ENCODE measurements at regions not wholly inside any gene's neighbourhood (a gene's known extent, or its start where the extent isn't known, plus 50 kb on each side); places are given as distances from the start of the nearest gene placed in this dataset.

DNA sequence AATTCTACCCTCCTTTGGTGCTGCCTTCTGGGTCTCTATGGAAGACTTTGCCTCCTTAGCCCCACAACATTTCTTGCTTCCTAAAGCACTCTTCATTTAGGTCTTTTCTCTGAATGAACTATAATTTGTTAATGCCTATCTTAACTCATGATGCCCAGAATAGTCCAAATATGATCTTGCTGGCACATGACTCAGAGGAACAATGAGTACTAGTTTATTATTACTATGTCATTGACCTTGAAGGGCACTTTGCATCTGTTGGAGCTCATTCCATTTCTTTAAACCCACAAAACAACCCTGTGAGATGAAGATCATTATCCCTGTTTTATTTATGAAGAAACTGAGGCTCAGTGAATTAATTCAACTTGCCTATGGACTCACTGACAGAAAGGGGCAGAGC, 320.2 kb upstream of the PLET1 start:
- H3K4me3 ChIP-seq (ENCODE audit: low read depth in 1 of 3, low read length in 3 of 3), result no peak overlapping the region
- no peaks in the 10 kb centered on the region for H3K27me3 ChIP-seq (ENCODE audit: control insufficient read depth in 4 of 4, insufficient read depth in 4 of 4, low read length in 3 of 4)

DNA sequence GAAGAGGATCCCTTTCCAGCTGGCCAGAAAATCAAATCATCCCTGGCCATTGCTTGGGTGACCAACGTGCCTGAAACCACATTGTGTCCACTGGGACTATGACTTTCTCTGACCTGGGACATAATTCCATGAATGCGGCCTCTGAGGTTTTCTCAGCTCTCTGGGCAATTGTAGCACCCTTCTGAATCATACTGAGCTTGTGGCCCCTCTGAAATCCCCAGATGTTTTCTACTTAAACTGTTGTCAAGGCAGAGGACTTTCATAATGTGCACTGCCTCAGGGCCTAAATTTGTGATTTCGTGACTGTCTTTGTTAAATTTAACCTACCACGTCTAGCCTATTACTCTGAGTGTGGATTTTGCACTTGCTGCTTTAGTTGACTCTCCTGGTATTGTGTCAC, 321.1 kb upstream of the PLET1 start:
- no peaks in the 10 kb centered on the region for H3K9me3 ChIP-seq (ENCODE audit: control insufficient read depth in 4 of 4, low read length in 3 of 4)
- no peaks in the 10 kb centered on the region for H3K4me1 ChIP-seq (ENCODE audit: control insufficient read depth in 4 of 4, insufficient read depth in 4 of 4, low read length in 3 of 4)
- no peak for TF ChIP-seq HNF4G (IDR thresholded peaks at IDR 0.05)
- TF ChIP-seq GABPA (IDR thresholded peaks at IDR 0.05 in 1 of 2, conservative IDR thresholded peaks at IDR 0.05 in 1 of 2), result no peak
- TF ChIP-seq, protein P1, sequence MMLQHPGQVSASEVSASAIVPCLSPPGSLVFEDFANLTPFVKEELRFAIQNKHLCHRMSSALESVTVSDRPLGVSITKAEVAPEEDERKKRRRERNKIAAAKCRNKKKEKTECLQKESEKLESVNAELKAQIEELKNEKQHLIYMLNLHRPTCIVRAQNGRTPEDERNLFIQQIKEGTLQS (IDR thresholded peaks at IDR 0.05), result no peak
- no peak for TF ChIP-seq EGR1 (IDR thresholded peaks at IDR 0.05; ENCODE audit: low read depth in 2 of 2)
- TF ChIP-seq RXRA (IDR thresholded peaks at IDR 0.05), result no peak
- 78% methylated on average over 4 of the region's 4 CpGs for WGBS
- H3K9ac ChIP-seq (ENCODE audit: low read depth in 1 of 2, low read length in 2 of 2), result no peak overlapping the region
- no peak overlapping the region for H3K4me3 ChIP-seq (ENCODE audit: low read depth in 1 of 3, low read length in 3 of 3)
- no peak overlapping the region for H3K27ac ChIP-seq (ENCODE audit: low read depth in 1 of 2, low read length in 2 of 2)
- H3K27me3 ChIP-seq (ENCODE audit: control insufficient read depth in 4 of 4, insufficient read depth in 4 of 4, low read length in 3 of 4), result no peaks in the 10 kb centered on the region
- no peaks in the 10 kb centered on the region for H3K36me3 ChIP-seq (ENCODE audit: control insufficient read depth in 4 of 4, insufficient read depth in 3 of 4, low read depth in 1 of 4, low read length in 3 of 4)
- no peak for DNase-seq (ENCODE audit: low spot score)

More for the DNA sequence above, 320.2 kb upstream of the PLET1 start:
- no peak overlapping the region for H3K27ac ChIP-seq (ENCODE audit: low read depth in 1 of 2, low read length in 2 of 2)
- no peaks in the 10 kb centered on the region for H3K36me3 ChIP-seq (ENCODE audit: control insufficient read depth in 4 of 4, insufficient read depth in 3 of 4, low read depth in 1 of 4, low read length in 3 of 4)
- no peaks in the 10 kb centered on the region for H3K9me3 ChIP-seq (ENCODE audit: control insufficient read depth in 4 of 4, low read length in 3 of 4)
- DNase-seq (ENCODE audit: low spot score), result no peak
- H3K9ac ChIP-seq (ENCODE audit: low read depth in 1 of 2, low read length in 2 of 2), result no peak overlapping the region
- no peaks in the 10 kb centered on the region for H3K4me1 ChIP-seq (ENCODE audit: control insufficient read depth in 4 of 4, insufficient read depth in 4 of 4, low read length in 3 of 4)
- TF ChIP-seq, protein P2, sequence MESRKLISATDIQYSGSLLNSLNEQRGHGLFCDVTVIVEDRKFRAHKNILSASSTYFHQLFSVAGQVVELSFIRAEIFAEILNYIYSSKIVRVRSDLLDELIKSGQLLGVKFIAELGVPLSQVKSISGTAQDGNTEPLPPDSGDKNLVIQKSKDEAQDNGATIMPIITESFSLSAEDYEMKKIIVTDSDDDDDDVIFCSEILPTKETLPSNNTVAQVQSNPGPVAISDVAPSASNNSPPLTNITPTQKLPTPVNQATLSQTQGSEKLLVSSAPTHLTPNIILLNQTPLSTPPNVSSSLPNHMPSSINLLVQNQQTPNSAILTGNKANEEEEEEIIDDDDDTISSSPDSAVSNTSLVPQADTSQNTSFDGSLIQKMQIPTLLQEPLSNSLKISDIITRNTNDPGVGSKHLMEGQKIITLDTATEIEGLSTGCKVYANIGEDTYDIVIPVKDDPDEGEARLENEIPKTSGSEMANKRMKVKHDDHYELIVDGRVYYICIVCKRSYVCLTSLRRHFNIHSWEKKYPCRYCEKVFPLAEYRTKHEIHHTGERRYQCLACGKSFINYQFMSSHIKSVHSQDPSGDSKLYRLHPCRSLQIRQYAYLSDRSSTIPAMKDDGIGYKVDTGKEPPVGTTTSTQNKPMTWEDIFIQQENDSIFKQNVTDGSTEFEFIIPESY (IDR thresholded peaks at IDR 0.05), result no peak
- TF ChIP-seq YY1 (IDR thresholded peaks at IDR 0.05) (no peak), RAD21 (IDR thresholded peaks at IDR 0.05) (no peak), RXRA (IDR thresholded peaks at IDR 0.05) (no peak), FOXA1 (IDR thresholded peaks at IDR 0.05) (no peak), HNF4G (IDR thresholded peaks at IDR 0.05) (no peak)
- TF ChIP-seq, protein P3, sequence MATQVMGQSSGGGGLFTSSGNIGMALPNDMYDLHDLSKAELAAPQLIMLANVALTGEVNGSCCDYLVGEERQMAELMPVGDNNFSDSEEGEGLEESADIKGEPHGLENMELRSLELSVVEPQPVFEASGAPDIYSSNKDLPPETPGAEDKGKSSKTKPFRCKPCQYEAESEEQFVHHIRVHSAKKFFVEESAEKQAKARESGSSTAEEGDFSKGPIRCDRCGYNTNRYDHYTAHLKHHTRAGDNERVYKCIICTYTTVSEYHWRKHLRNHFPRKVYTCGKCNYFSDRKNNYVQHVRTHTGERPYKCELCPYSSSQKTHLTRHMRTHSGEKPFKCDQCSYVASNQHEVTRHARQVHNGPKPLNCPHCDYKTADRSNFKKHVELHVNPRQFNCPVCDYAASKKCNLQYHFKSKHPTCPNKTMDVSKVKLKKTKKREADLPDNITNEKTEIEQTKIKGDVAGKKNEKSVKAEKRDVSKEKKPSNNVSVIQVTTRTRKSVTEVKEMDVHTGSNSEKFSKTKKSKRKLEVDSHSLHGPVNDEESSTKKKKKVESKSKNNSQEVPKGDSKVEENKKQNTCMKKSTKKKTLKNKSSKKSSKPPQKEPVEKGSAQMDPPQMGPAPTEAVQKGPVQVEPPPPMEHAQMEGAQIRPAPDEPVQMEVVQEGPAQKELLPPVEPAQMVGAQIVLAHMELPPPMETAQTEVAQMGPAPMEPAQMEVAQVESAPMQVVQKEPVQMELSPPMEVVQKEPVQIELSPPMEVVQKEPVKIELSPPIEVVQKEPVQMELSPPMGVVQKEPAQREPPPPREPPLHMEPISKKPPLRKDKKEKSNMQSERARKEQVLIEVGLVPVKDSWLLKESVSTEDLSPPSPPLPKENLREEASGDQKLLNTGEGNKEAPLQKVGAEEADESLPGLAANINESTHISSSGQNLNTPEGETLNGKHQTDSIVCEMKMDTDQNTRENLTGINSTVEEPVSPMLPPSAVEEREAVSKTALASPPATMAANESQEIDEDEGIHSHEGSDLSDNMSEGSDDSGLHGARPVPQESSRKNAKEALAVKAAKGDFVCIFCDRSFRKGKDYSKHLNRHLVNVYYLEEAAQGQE (IDR thresholded peaks at IDR 0.05), result no peak

DNA sequence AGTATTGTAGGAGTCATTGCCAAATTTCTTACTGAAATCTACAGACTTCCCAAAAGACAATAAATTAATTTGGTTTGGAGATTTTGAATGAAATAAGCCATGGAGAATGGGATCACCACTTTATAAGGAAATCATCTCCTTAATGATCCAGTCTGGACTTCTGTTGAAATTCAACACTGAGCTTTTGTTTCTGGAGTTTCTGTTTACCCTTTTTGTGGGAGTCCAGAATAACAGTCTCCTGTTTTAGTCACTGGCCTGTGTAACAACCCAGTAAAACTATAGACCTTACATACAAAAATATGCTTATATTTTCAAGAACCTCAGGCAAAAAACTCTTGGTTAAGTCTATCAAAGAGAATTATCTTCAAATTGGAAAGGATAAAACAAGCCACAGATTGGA, 321.7 kb upstream of the PLET1 start:
- DNase-seq (ENCODE audit: low spot score), result no peak
- H3K36me3 ChIP-seq (ENCODE audit: control insufficient read depth in 4 of 4, insufficient read depth in 3 of 4, low read depth in 1 of 4, low read length in 3 of 4), result no peaks in the 10 kb centered on the region
- H3K9ac ChIP-seq (ENCODE audit: low read depth in 1 of 2, low read length in 2 of 2), result no peak overlapping the region
- no peaks in the 10 kb centered on the region for H3K27me3 ChIP-seq (ENCODE audit: control insufficient read depth in 4 of 4, insufficient read depth in 4 of 4, low read length in 3 of 4)
- TF ChIP-seq EGR1 (IDR thresholded peaks at IDR 0.05; ENCODE audit: low read depth in 2 of 2) (no peak), RAD21 (IDR thresholded peaks at IDR 0.05) (no peak), SP1 (IDR thresholded peaks at IDR 0.05) (no peak), NR2F2 (IDR thresholded peaks at IDR 0.05) (no peak), GABPA (IDR thresholded peaks at IDR 0.05 in 1 of 2, conservative IDR thresholded peaks at IDR 0.05 in 1 of 2) (no peak), FOXA1 (IDR thresholded peaks at IDR 0.05) (no peak), HNF4A (conservative IDR thresholded peaks at IDR 0.05) (no peak), JUND (IDR thresholded peaks at IDR 0.05) (no peak)
- TF ChIP-seq, protein P4, sequence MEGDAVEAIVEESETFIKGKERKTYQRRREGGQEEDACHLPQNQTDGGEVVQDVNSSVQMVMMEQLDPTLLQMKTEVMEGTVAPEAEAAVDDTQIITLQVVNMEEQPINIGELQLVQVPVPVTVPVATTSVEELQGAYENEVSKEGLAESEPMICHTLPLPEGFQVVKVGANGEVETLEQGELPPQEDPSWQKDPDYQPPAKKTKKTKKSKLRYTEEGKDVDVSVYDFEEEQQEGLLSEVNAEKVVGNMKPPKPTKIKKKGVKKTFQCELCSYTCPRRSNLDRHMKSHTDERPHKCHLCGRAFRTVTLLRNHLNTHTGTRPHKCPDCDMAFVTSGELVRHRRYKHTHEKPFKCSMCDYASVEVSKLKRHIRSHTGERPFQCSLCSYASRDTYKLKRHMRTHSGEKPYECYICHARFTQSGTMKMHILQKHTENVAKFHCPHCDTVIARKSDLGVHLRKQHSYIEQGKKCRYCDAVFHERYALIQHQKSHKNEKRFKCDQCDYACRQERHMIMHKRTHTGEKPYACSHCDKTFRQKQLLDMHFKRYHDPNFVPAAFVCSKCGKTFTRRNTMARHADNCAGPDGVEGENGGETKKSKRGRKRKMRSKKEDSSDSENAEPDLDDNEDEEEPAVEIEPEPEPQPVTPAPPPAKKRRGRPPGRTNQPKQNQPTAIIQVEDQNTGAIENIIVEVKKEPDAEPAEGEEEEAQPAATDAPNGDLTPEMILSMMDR (IDR thresholded peaks at IDR 0.05; ENCODE audit: low read depth, low read length, missing input control), result no peak
- no peaks in the 10 kb centered on the region for H3K4me1 ChIP-seq (ENCODE audit: control insufficient read depth in 4 of 4, insufficient read depth in 4 of 4, low read length in 3 of 4)
- no peak overlapping the region for H3K27ac ChIP-seq (ENCODE audit: low read depth in 1 of 2, low read length in 2 of 2)
- no peaks in the 10 kb centered on the region for H3K9me3 ChIP-seq (ENCODE audit: control insufficient read depth in 4 of 4, low read length in 3 of 4)
- H3K4me3 ChIP-seq (ENCODE audit: low read depth in 1 of 3, low read length in 3 of 3), result no peak overlapping the region

All from liver (tissue), 8 donors.